HEK293 (cell line): ENCODE measurements at regions not wholly inside any gene's neighbourhood (a gene's known extent, or its start where the extent isn't known, plus 50 kb on each side); places are given as distances from the start of the nearest gene placed in this dataset.

Source experiments
- CTCF ChIA-PET: fragments of 350-600 bp; formaldehyde crosslinking; extraction: SDS; loops from one replicate; lab custom pipeline; 2021; ENCODE audit warnings: antibody characterized with exemption; lab: Yijun Ruan, JAX
- POLR2A ChIA-PET: fragments of 300-600 bp; formaldehyde crosslinking; extraction: SDS; loops from one replicate; lab custom pipeline; 2020; ENCODE audit warnings: antibody characterized with exemption, inconsistent platforms; lab: Yijun Ruan, JAX
- H3K27ac ChIP-seq: fragments of 200-500 bp; sonication (Bioruptor generic); 2 replicates; pipeline ENCODE4 v1.5.1; 2014; ENCODE audit warnings: low read depth, low read length, control low read depth, inconsistent platforms; ENCODE audit errors: extremely low read depth
- H3K36me3 ChIP-seq, 2 experiments: fragments of 200-500 bp in 1 of 2; sonication (Bioruptor generic) in 1 of 2; 1 replicate in 1 of 2; 2 replicates in 1 of 2; pipeline ENCODE4 v1.5.1; 2014 to 2017; ENCODE audit warnings: inconsistent platforms in 2 of 2, low read length in 2 of 2; ENCODE audit not compliant: control insufficient read depth in 2 of 2, insufficient read depth in 1 of 2
- H3K4me1 ChIP-seq: fragments of 200-500 bp; sonication (Bioruptor generic); 2 replicates; pipeline ENCODE4 v1.5.1; 2014; ENCODE audit warnings: mild to moderate bottlenecking, low read length, inconsistent platforms; ENCODE audit not compliant: control insufficient read depth, insufficient read depth
- H3K4me3 ChIP-seq: 2 replicates; pipeline ENCODE4 v1.5.1; 2011; ENCODE audit warnings: low read depth, mild to moderate bottlenecking, control low read depth, low read length, moderate library complexity
- H3K9me3 ChIP-seq: fragments of 200-500 bp; sonication (Bioruptor generic); 2 replicates; pipeline ENCODE4 v1.5.1; 2014; ENCODE audit warnings: low read depth, low read length, inconsistent platforms; ENCODE audit not compliant: control insufficient read depth, insufficient read depth
- FEZF1 ChIP-seq: fragments of 450-650 bp; formaldehyde crosslinking; IDR thresholded peaks from 2 replicates; pipeline ENCODE4 v1.5.1; 2016; ENCODE audit warnings: missing biosample characterization, missing genetic modification characterization
- KLF1 ChIP-seq: fragments of 450-650 bp; formaldehyde crosslinking; IDR thresholded peaks from 2 replicates; pipeline ENCODE4 v1.5.1; 2016; ENCODE audit warnings: missing biosample characterization, missing genetic modification characterization
- KLF16 ChIP-seq: fragments of 450-650 bp; formaldehyde crosslinking; IDR thresholded peaks from 2 replicates; pipeline ENCODE4 v1.5.1; 2017; ENCODE audit warnings: missing biosample characterization, missing genetic modification characterization
- RBAK ChIP-seq: fragments of 450-650 bp; formaldehyde crosslinking; IDR thresholded peaks from 2 replicates; pipeline ENCODE4 v1.5.1; 2016; ENCODE audit warnings: missing biosample characterization, missing genetic modification characterization
- SCRT1 ChIP-seq: fragments of 450-650 bp; formaldehyde crosslinking; IDR thresholded peaks from 2 replicates; pipeline ENCODE4 v1.5.1; 2016; ENCODE audit warnings: missing biosample characterization, missing genetic modification characterization, borderline replicate concordance
- TCF7L2 ChIP-seq: IDR thresholded peaks from 2 replicates; pipeline ENCODE4 v1.6.1; 2011; ENCODE audit warnings: low read depth, mild to moderate bottlenecking, inconsistent platforms, low read length, moderate library complexity, borderline replicate concordance
- ZBTB1 ChIP-seq: fragments of 450-650 bp; formaldehyde crosslinking; IDR thresholded peaks from 2 replicates; pipeline ENCODE4 v1.5.1; 2016; ENCODE audit warnings: missing biosample characterization, missing genetic modification characterization
- ZBTB8A ChIP-seq: fragments of 450-650 bp; formaldehyde crosslinking; IDR thresholded peaks from 2 replicates; pipeline ENCODE4 v1.5.1; 2016; ENCODE audit warnings: missing biosample characterization, missing genetic modification characterization
- ZFP69B ChIP-seq: fragments of 450-650 bp; formaldehyde crosslinking; IDR thresholded peaks from 2 replicates; pipeline ENCODE4 v1.5.1; 2016; ENCODE audit warnings: missing biosample characterization, missing genetic modification characterization
- ZNF112 ChIP-seq: fragments of 450-650 bp; formaldehyde crosslinking; IDR thresholded peaks from 2 replicates; pipeline ENCODE4 v1.5.0; 2017; ENCODE audit warnings: missing biosample characterization, missing genetic modification characterization
- ZNF133 ChIP-seq: fragments of 450-650 bp; formaldehyde crosslinking; IDR thresholded peaks from 2 replicates; pipeline ENCODE4 v1.5.1; 2016; ENCODE audit warnings: missing biosample characterization, missing genetic modification characterization
- ZNF138 ChIP-seq: fragments of 450-650 bp; formaldehyde crosslinking; IDR thresholded peaks from 2 replicates; pipeline ENCODE4 v1.5.1; 2016; ENCODE audit warnings: missing biosample characterization, missing genetic modification characterization, borderline replicate concordance
- ZNF202 ChIP-seq: fragments of 450-650 bp; formaldehyde crosslinking; IDR thresholded peaks from 2 replicates; pipeline ENCODE4 v1.5.1; 2016; ENCODE audit warnings: missing biosample characterization, missing genetic modification characterization, borderline replicate concordance
- ZNF214 ChIP-seq: fragments of 450-650 bp; formaldehyde crosslinking; IDR thresholded peaks from 2 replicates; pipeline ENCODE4 v1.5.1; 2017; ENCODE audit warnings: missing biosample characterization, mild to moderate bottlenecking, missing genetic modification characterization, borderline replicate concordance
- ZNF423 ChIP-seq: fragments of 450-650 bp; formaldehyde crosslinking; IDR thresholded peaks from 2 replicates; pipeline ENCODE4 v1.5.1; 2016; ENCODE audit warnings: missing biosample characterization, missing genetic modification characterization
- ZNF514 ChIP-seq: fragments of 450-650 bp; formaldehyde crosslinking; IDR thresholded peaks from 2 replicates; pipeline ENCODE4 v1.5.1; 2016; ENCODE audit warnings: missing biosample characterization, missing genetic modification characterization
- ZNF623 ChIP-seq: fragments of 450-650 bp; formaldehyde crosslinking; IDR thresholded peaks from 2 replicates; pipeline ENCODE4 v1.5.1; 2016; ENCODE audit warnings: missing biosample characterization, missing genetic modification characterization
- ZNF624 ChIP-seq: fragments of 450-650 bp; formaldehyde crosslinking; IDR thresholded peaks from 2 replicates; pipeline ENCODE4 v1.5.1; 2017; ENCODE audit warnings: missing biosample characterization, missing genetic modification characterization
- ZNF658 ChIP-seq: fragments of 450-650 bp; formaldehyde crosslinking; IDR thresholded peaks from 2 replicates; pipeline ENCODE4; 2016; ENCODE audit warnings: missing biosample characterization, missing genetic modification characterization
- ZNF660 ChIP-seq: fragments of 450-650 bp; IDR thresholded peaks from 2 replicates; pipeline ENCODE4 v1.5.1; 2018; ENCODE audit warnings: missing biosample characterization, mild to moderate bottlenecking, missing genetic modification characterization
- ZNF843 ChIP-seq: fragments of 450-650 bp; formaldehyde crosslinking; IDR thresholded peaks from 2 replicates; pipeline ENCODE4 v1.5.1; 2016; ENCODE audit warnings: missing biosample characterization, missing genetic modification characterization
- TF ChIP-seq, protein P1 (sequence below): fragments of 450-650 bp; formaldehyde crosslinking; IDR thresholded peaks from 2 replicates; pipeline ENCODE4 v1.5.1; 2016; ENCODE audit warnings: missing biosample characterization, missing genetic modification characterization
- TF ChIP-seq, protein P2 (sequence below): fragments of 450-650 bp; formaldehyde crosslinking; IDR thresholded peaks from 2 replicates; pipeline ENCODE4; 2016; ENCODE audit warnings: missing biosample characterization, missing genetic modification characterization
- TF ChIP-seq, protein P3 (sequence below): fragments of 450-650 bp; formaldehyde crosslinking; IDR thresholded peaks from 2 replicates; pipeline ENCODE4 v1.5.1; 2016; ENCODE audit warnings: missing biosample characterization, missing genetic modification characterization
- TF ChIP-seq, protein P4 (sequence below): fragments of 450-650 bp; formaldehyde crosslinking; IDR thresholded peaks from 2 replicates; pipeline ENCODE4 v1.5.1; 2017; ENCODE audit warnings: missing biosample characterization, missing genetic modification characterization
- TF ChIP-seq, protein P5 (sequence below): fragments of 450-650 bp; formaldehyde crosslinking; IDR thresholded peaks from 2 replicates; pipeline ENCODE4 v1.5.1; 2017; ENCODE audit warnings: missing biosample characterization, mild to moderate bottlenecking, missing genetic modification characterization, moderate library complexity

DNA sequence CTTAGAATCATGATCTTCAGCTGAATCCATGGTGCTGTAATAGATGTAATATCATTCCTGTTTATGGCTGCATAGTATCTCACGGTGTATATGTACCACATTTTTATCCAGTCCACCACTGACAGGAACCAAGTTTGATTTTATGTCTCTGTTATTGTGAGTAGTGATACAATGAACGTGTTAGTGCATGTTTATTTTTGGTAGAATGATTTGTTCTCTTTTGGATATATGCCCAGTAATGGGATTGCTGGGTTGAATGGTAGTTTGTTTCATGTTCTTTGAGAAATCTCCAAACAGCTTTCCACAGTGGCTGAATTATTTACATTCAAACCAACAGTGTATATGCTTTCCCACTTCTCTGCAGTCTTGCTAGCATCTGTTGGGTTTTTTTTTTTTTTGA lies 175.1 kb upstream of the CDH10 start:
- ChIA-PET CTCF (no interaction called here), POLR2A (no interaction called here)
- no peaks in the 10 kb centered on the region for H3K36me3 ChIP-seq
- H3K27ac ChIP-seq = no peak overlapping the region
- no peak overlapping the region for H3K4me3 ChIP-seq
- no peaks in the 10 kb centered on the region for H3K9me3 ChIP-seq
- no peaks in the 10 kb centered on the region for H3K4me1 ChIP-seq
- TF ChIP-seq, protein P1, sequence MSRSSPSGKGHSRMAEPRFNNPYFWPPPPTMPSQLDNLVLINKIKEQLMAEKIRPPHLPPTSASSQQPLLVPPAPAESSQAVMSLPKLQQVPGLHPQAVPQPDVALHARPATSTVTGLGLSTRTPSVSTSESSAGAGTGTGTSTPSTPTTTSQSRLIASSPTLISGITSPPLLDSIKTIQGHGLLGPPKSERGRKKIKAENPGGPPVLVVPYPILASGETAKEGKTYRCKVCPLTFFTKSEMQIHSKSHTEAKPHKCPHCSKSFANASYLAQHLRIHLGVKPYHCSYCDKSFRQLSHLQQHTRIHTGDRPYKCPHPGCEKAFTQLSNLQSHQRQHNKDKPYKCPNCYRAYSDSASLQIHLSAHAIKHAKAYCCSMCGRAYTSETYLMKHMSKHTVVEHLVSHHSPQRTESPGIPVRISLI (tag by site-specific recombination) = no peak
- TF ChIP-seq ZNF843 = no peak
- no peak for TF ChIP-seq ZNF514 (tag by site-specific recombination)
- TF ChIP-seq ZBTB1 (tag by site-specific recombination) = no peak
- TF ChIP-seq ZNF112 (tag by site-specific recombination) = no peak
- TF ChIP-seq TCF7L2 = no peak
- TF ChIP-seq ZNF138 (tag by site-specific recombination) = no peak

DNA sequence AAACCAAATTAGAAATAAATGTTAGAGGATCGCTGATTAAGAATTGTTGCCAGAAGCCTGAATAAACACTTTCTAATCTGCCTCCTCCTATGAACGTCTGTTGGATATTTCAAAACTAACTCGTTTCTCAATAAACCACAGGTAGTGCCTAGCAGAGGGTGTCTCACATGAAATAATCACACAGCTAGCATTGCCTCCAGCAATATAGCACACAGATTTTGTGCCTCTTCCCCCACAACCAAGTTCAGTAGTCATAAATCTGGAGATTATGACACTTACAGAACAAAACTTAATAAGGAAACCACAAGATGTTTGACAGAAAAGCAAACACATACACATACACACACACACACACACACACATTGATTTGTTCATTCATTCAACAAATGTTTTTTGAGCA lies 173.2 kb upstream of the CDH10 start:
- TF ChIP-seq ZBTB8A (tag by site-specific recombination) (no peak), ZNF660 (tag by site-specific recombination) (no peak), ZNF133 (tag by site-specific recombination) (no peak), ZNF423 (no peak), ZNF623 (tag by site-specific recombination) (no peak)
- TF ChIP-seq, protein P2, sequence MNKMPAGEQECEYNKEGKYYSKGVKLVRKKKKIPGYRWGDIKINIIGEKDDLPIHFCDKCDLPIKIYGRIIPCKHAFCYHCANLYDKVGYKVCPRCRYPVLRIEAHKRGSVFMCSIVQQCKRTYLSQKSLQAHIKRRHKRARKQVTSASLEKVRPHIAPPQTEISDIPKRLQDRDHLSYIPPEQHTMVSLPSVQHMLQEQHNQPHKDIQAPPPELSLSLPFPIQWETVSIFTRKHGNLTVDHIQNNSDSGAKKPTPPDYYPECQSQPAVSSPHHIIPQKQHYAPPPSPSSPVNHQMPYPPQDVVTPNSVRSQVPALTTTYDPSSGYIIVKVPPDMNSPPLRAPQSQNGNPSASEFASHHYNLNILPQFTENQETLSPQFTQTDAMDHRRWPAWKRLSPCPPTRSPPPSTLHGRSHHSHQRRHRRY (tag by site-specific recombination) = no peak
- TF ChIP-seq, protein P3, sequence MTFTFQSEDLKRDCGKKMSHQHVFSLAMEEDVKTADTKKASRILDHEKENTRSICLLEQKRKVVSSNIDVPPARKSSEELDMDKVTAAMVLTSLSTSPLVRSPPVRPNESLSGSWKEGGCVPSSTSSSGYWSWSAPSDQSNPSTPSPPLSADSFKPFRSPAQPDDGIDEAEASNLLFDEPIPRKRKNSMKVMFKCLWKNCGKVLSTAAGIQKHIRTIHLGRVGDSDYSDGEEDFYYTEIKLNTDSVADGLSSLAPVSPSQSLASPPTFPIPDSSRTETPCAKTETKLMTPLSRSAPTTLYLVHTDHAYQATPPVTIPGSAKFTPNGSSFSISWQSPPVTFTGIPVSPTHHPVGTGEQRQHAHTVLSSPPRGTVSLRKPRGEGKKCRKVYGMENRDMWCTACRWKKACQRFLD (tag by site-specific recombination) = no peak
- CTCF ChIA-PET = no interaction called here
- Histone ChIP-seq H3K27ac (no peak overlapping the region), H3K36me3 (no peaks in the 10 kb centered on the region), H3K9me3 (no peaks in the 10 kb centered on the region), H3K4me1 (no peaks in the 10 kb centered on the region), H3K4me3 (no peak overlapping the region)
- POLR2A ChIA-PET = no interaction called here

DNA sequence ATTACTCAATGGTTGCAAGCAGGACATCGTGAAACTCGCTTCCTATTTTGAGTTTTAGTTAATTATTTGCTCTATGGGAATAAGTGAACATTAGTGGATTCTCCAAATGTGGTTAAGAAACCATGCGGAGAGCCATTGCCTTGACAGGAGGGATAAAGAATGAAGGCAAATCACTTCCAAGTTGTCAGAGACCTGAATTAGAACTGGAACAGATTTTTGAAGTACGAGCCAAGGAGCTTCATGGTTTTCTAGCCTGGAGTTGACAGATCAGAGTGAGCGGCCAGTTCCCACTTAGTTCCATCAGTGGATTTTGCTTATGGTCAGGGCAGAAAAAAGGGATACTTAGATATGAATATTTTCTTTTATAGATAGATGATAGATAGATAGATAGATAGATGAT lies 171.4 kb upstream of the CDH10 start:
- Histone ChIP-seq H3K4me3 (no peak overlapping the region), H3K4me1 (no peaks in the 10 kb centered on the region), H3K36me3 (no peaks in the 10 kb centered on the region), H3K9me3 (no peaks in the 10 kb centered on the region), H3K27ac (no peak overlapping the region)
- ChIA-PET CTCF (no interaction called here), POLR2A (no interaction called here)
- no peak for TF ChIP-seq ZNF624 (tag by site-specific recombination)
- no peak for TF ChIP-seq ZNF214 (tag by site-specific recombination)
- TF ChIP-seq ZFP69B (tag by site-specific recombination) = no peak
- TF ChIP-seq KLF1 (tag by site-specific recombination) = no peak
- no peak for TF ChIP-seq SCRT1
- TF ChIP-seq, protein P4, sequence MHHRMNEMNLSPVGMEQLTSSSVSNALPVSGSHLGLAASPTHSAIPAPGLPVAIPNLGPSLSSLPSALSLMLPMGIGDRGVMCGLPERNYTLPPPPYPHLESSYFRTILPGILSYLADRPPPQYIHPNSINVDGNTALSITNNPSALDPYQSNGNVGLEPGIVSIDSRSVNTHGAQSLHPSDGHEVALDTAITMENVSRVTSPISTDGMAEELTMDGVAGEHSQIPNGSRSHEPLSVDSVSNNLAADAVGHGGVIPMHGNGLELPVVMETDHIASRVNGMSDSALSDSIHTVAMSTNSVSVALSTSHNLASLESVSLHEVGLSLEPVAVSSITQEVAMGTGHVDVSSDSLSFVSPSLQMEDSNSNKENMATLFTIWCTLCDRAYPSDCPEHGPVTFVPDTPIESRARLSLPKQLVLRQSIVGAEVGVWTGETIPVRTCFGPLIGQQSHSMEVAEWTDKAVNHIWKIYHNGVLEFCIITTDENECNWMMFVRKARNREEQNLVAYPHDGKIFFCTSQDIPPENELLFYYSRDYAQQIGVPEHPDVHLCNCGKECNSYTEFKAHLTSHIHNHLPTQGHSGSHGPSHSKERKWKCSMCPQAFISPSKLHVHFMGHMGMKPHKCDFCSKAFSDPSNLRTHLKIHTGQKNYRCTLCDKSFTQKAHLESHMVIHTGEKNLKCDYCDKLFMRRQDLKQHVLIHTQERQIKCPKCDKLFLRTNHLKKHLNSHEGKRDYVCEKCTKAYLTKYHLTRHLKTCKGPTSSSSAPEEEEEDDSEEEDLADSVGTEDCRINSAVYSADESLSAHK (tag by site-specific recombination) = no peak
- TF ChIP-seq, protein P5, sequence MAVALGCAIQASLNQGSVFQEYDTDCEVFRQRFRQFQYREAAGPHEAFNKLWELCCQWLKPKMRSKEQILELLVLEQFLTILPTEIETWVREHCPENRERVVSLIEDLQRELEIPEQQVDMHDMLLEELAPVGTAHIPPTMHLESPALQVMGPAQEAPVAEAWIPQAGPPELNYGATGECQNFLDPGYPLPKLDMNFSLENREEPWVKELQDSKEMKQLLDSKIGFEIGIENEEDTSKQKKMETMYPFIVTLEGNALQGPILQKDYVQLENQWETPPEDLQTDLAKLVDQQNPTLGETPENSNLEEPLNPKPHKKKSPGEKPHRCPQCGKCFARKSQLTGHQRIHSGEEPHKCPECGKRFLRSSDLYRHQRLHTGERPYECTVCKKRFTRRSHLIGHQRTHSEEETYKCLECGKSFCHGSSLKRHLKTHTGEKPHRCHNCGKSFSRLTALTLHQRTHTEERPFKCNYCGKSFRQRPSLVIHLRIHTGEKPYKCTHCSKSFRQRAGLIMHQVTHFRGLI = no peak
- no peak for TF ChIP-seq FEZF1 (tag by site-specific recombination)
- no peak for TF ChIP-seq ZNF658 (tag by site-specific recombination)
- no peak for TF ChIP-seq KLF16 (tag by site-specific recombination)
- TF ChIP-seq RBAK (tag by site-specific recombination) = no peak
- TF ChIP-seq ZNF202 (tag by site-specific recombination) = no peak
